Pancreas (tissue), 10 donors: ENCODE measurements at regions not wholly inside any gene's neighbourhood (a gene's known extent, or its start where the extent isn't known, plus 50 kb on each side); places are given as distances from the start of the nearest gene placed in this dataset.

Experiments
- ATAC-seq, 4 donors: fragments of 200-7000 bp; cut with Tn5 transposase; one replicate each; pipeline versions ENCODE4 v1.8.0 to v1.9.1; 2020; ENCODE audit warnings: mild to moderate bottlenecking in 4 of 4, moderate library complexity in 4 of 4
- DNase-seq, 6 donors: peaks; one replicate each; pipeline ENCODE4 v3.0.0-alpha.2; 2020
- FAIRE-seq: peaks from 2 replicates; lab custom pipeline; 2012; peaks lifted over from hg19 to GRCh38; lab: Jason Lieb, UNC
- H3K27ac ChIP-seq, 4 donors: fragments of 200-600 bp; sonication (generic); 1 replicate in 3 of 4; 2 replicates in 1 of 4; pipeline versions ENCODE4 v1.5.0 to v1.8.0; 2020
- H3K27me3 ChIP-seq, 4 donors: fragments of 200-600 bp; one replicate each; pipeline ENCODE4 v1.8.0; 2021
- H3K36me3 ChIP-seq, 3 donors: fragments of 200-600 bp; sonication (generic) in 1 of 3; one replicate each; pipeline versions ENCODE4 v1.5.0 to v1.8.0; 2020 to 2021
- H3K4me1 ChIP-seq, 3 donors: fragments of 200-600 bp; one replicate each; pipeline ENCODE4 v1.8.0; 2021
- H3K4me3 ChIP-seq, 4 donors: fragments of 200-600 bp; sonication (generic) in 2 of 4; one replicate each; pipeline versions ENCODE4 v1.5.0 to v1.8.0; 2020 to 2021
- H3K9me3 ChIP-seq, 4 donors: fragments of 200-600 bp; one replicate each; pipeline ENCODE4 v1.8.0; 2021
- WGBS, 2 donors: extraction: QIAGEN DNeasy Blood & Tissue Kit; methylation state at CpG; one replicate each; pipeline ENCODE4 v1.1.7; 2013; 5-methylcytosine and 5-hydroxymethylcytosine counted together
- intact Hi-C, 3 donors: fragments of 100-400 bp; cut with DNase I; formaldehyde crosslinking; loops; one replicate each; pipeline versions ENCODE4 v1.11.1 to v1.14.2; 2022
- TF ChIP-seq, protein P1 (sequence below), 4 donors: fragments of 200-600 bp; sonication (generic) in 3 of 4; IDR thresholded peaks; one replicate each; pipeline versions ENCODE4 v1.5.0 to v1.8.0; 2021; ENCODE audit warnings: antibody characterized with exemption in 4 of 4
- donor health status: healthy with polysubstance abuse.
- donor health status: DM: no; HTN: no; CAD: no; lungs with moderate emphysema.
- donor health status: DM: no; HTN: no; CAD: no.
- donor health status: control.
- donor health status: control.
- donor health status: Bipolar disorder and iron deficiency.
- donor health status: DM: yes; HTN: yes; CAD: no.
- donor health status: DM: no; HTN: no; CAD: no.
- donor health status: DM: no; HTN: no; CAD: no.
- donor health status: DM: yes; HTN: yes; CAD: no.

GRCh38 chr4:65066106-65066505 lies 604.2 kb downstream of the EPHA5 start:
- H3K27me3 ChIP-seq = no peaks in the 10 kb centered on the region
- TF ChIP-seq, protein P1, sequence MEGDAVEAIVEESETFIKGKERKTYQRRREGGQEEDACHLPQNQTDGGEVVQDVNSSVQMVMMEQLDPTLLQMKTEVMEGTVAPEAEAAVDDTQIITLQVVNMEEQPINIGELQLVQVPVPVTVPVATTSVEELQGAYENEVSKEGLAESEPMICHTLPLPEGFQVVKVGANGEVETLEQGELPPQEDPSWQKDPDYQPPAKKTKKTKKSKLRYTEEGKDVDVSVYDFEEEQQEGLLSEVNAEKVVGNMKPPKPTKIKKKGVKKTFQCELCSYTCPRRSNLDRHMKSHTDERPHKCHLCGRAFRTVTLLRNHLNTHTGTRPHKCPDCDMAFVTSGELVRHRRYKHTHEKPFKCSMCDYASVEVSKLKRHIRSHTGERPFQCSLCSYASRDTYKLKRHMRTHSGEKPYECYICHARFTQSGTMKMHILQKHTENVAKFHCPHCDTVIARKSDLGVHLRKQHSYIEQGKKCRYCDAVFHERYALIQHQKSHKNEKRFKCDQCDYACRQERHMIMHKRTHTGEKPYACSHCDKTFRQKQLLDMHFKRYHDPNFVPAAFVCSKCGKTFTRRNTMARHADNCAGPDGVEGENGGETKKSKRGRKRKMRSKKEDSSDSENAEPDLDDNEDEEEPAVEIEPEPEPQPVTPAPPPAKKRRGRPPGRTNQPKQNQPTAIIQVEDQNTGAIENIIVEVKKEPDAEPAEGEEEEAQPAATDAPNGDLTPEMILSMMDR (IDR thresholded peaks at IDR 0.05) = no peak
- FAIRE-seq (no peak), DNase-seq (no peak), ATAC-seq (no peak)
- no peak overlapping the region for H3K4me3 ChIP-seq
- intact Hi-C loops = no loop called here
- H3K4me1 ChIP-seq = no peaks in the 10 kb centered on the region
- H3K36me3 ChIP-seq = no peaks in the 10 kb centered on the region
- no peaks in the 10 kb centered on the region for H3K9me3 ChIP-seq
- H3K27ac ChIP-seq = no peak overlapping the region

DNA sequence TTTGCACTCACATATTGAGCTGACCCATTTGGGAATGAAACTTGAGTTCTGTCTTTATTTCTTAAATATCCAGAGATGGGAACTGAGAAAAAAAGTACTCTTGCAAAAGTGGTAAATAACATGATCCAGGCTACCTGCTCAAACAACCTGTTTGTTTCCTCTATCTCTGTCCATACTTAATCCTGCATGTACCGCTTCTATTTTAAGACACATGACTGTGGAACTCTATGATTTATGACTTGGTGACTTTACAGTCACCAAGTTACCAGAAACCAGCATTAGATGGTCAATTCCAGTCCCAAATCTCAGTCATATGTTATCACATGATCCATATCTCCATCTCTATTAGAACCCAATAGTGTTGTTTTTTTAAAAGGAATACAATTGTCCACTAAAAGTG lies 606.7 kb downstream of the EPHA5 start:
- TF ChIP-seq, protein P1 (IDR thresholded peaks at IDR 0.05) = no peak
- intact Hi-C loops = no loop called here
- H3K36me3 ChIP-seq = no peaks in the 10 kb centered on the region

DNA sequence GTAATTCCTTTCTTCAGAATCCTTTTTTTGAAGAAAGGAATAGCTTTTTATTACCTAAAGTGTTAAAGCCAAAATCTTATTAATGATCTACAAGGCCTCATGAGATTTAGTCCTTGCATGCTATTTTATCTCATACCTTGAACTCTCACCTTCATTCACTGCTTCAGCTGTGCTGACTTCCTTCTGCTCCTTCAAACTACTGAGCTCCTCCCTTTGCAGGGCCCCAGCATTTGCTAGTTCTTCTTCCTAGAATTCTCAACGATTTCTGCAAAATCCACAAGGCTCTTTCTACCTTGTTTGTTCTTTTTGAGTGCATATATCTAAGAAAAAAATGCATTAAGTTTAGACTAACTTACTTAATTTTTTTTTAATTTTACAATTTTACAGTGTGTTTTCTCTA lies 619.5 kb downstream of the EPHA5 start:
- H3K4me3 ChIP-seq = no peak overlapping the region
- H3K27ac ChIP-seq = no peak overlapping the region
- H3K4me1 ChIP-seq = no peaks in the 10 kb centered on the region
- no peaks in the 10 kb centered on the region for H3K9me3 ChIP-seq
- H3K27me3 ChIP-seq = no peaks in the 10 kb centered on the region
- WGBS, 2 donors = 0% methylated on average over 1 of the region's 1 CpG
- no peaks in the 10 kb centered on the region for H3K36me3 ChIP-seq
- TF ChIP-seq, protein P1 (IDR thresholded peaks at IDR 0.05) = no peak
- FAIRE-seq = no peak
- no peak for ATAC-seq
- intact Hi-C loops = no loop called here
- no peak for DNase-seq

More for the DNA sequence above, 606.7 kb downstream of the EPHA5 start:
- Histone ChIP-seq H3K27me3 (no peaks in the 10 kb centered on the region), H3K4me3 (no peak overlapping the region), H3K4me1 (no peaks in the 10 kb centered on the region), H3K27ac (no peak overlapping the region), H3K9me3 (no peaks in the 10 kb centered on the region)
- FAIRE-seq (no peak), ATAC-seq (no peak), DNase-seq (no peak)
- 87 to 93% methylated on average over 1 of the region's 1 CpG for WGBS, 2 donors

GRCh38 chr4:65046192-65047133 lies 623.8 kb downstream of the EPHA5 start:
- intact Hi-C loops = no loop called here
- H3K27ac ChIP-seq = no peak overlapping the region
- no peaks in the 10 kb centered on the region for H3K4me1 ChIP-seq
- ATAC-seq = peak in 1 of 4 donors; percentile 49
- no peak for FAIRE-seq
- no peak for DNase-seq
- TF ChIP-seq, protein P1 (IDR thresholded peaks at IDR 0.05) = no peak
- 75% methylated on average over 4 of the region's 4 CpGs for WGBS, 2 donors
- no peaks in the 10 kb centered on the region for H3K9me3 ChIP-seq
- no peaks in the 10 kb centered on the region for H3K36me3 ChIP-seq
- H3K27me3 ChIP-seq = no peaks in the 10 kb centered on the region
- no peak overlapping the region for H3K4me3 ChIP-seq

DNA sequence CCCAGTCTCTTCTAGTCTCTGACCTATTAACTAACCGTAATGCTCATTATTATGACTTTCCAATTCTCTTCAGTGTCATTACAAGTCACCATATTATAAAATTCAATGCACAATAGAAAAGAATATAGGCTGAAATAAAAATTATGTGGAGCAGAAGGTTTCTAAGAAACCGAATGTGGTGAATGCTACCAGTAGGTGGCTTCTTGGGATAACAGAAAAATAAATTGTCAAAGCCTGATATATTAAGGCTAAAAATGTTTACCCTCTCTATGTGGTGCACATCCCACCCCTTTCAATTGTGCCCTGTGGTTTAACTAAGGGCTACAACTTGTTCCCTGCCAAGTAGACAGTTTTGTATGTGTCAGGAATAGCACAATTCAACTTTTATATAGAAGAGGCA lies 624.6 kb upstream of the TECRL start:
- 43 to 64% methylated on average over 2 of the region's 2 CpGs for WGBS, 2 donors
- Histone ChIP-seq H3K27ac (no peak overlapping the region), H3K4me1 (no peaks in the 10 kb centered on the region), H3K4me3 (no peak overlapping the region), H3K36me3 (no peaks in the 10 kb centered on the region), H3K27me3 (no peaks in the 10 kb centered on the region), H3K9me3 (no peaks in the 10 kb centered on the region)
- FAIRE-seq (no peak), ATAC-seq (no peak), DNase-seq (no peak)
- TF ChIP-seq, protein P1 (IDR thresholded peaks at IDR 0.05) = no peak
- intact Hi-C loops = no loop called here
